Stimulated activated CD8-positive, alpha-beta memory T cell treated with anti-CD3 and anti-CD28 coated beads, Interleukin-2, amount 100 ng/mL, for 1 hour (primary cell): ENCODE measurements at regions not wholly inside any gene's neighbourhood (a gene's known extent, or its start where the extent isn't known, plus 50 kb on each side); places are given as distances from the start of the nearest gene placed in this dataset.
A peak's percentile ranks its signal among the peaks of the same experiment; 100 is the strongest.

Source experiments
- DNase-seq, 2 donors: peaks; one replicate each; pipeline ENCODE4 v3.0.0-alpha.2; 2020; ENCODE audit warnings: low read depth in 2 of 2

- no peak for DNase-seq
Measured at GRCh38 chr17:73983621-73984400, 219.7 kb upstream of the RPL38 start.

- no peak for DNase-seq
Measured at GRCh38 chr17:73984941-73985340, 218.5 kb upstream of the RPL38 start.

- DNase-seq = no peak
Measured at GRCh38 chr17:73985466-73986015, 217.9 kb upstream of the RPL38 start.

- no peak for DNase-seq
Measured at GRCh38 chr17:73986641-73987177, 216.8 kb upstream of the RPL38 start.

- DNase-seq = no peak
Measured at GRCh38 chr17:73987395-73987794, 216.1 kb upstream of the RPL38 start.

GRCh38 chr17:73987845-73988509, 215.5 kb upstream of the RPL38 start:
- no peak for DNase-seq

GRCh38 chr17:73989671-73990070, 213.8 kb upstream of the RPL38 start:
- no peak for DNase-seq

GRCh38 chr17:73990290-73990689, 213.2 kb upstream of the RPL38 start:
- no peak for DNase-seq

GRCh38 chr17:73991260-73991659, 212.2 kb upstream of the RPL38 start:
- no peak for DNase-seq

- DNase-seq = no peak
Measured at GRCh38 chr17:73994946-73995345, 208.5 kb upstream of the RPL38 start.

- no peak for DNase-seq
Measured at GRCh38 chr17:73997059-73997458, 206.4 kb upstream of the RPL38 start.

GRCh38 chr17:73998249-73998648, 205.2 kb upstream of the RPL38 start:
- DNase-seq = no peak

- peak; percentile 16 to 38 for DNase-seq
Measured at GRCh38 chr17:73998653-73999645, 204.5 kb upstream of the RPL38 start.

- DNase-seq = no peak
Measured at GRCh38 chr17:74001145-74001544, 202.3 kb upstream of the RPL38 start.

- no peak for DNase-seq
Measured at GRCh38 chr17:74002241-74002640, 201.2 kb upstream of the RPL38 start.

GRCh38 chr17:74004056-74004455, 199.4 kb upstream of the RPL38 start:
- DNase-seq = no peak

- DNase-seq = no peak
Measured at GRCh38 chr17:74005790-74006189, 197.7 kb upstream of the RPL38 start.

GRCh38 chr17:74006371-74006770, 197.1 kb upstream of the RPL38 start:
- DNase-seq = no peak

- no peak for DNase-seq
Measured at GRCh38 chr17:74008196-74008595, 195.3 kb upstream of the RPL38 start.

GRCh38 chr17:74009056-74009625, 194.3 kb upstream of the RPL38 start:
- no peak for DNase-seq

GRCh38 chr17:74010903-74011302, 192.6 kb upstream of the RPL38 start:
- DNase-seq = no peak
